GM12878 (cell line): ENCODE measurements at regions not wholly inside any gene's neighbourhood (a gene's known extent, or its start where the extent isn't known, plus 50 kb on each side); places are given as distances from the start of the nearest gene placed in this dataset.

Source experiments
- ATAC-seq: fragments of 200-7000 bp; cut with Tn5 transposase; 3 replicates; pipeline ENCODE4 v1.9.1; 2020; ENCODE audit warnings: mild to moderate bottlenecking, moderate library complexity
- BruUV-seq: library from RNA; stranded (reverse); fragments of 400-500 nt; replicated peaks from 2 replicates; lab custom pipeline; 2021; lab: Mats Ljungman, UMichigan
- CTCF ChIA-PET: fragments of 300-600 bp; sonication (Branson Sonifier 250); formaldehyde crosslinking; extraction: SDS; loops from one replicate; lab custom pipeline; 2021; ENCODE audit warnings: inconsistent platforms; lab: Yijun Ruan, JAX
- POLR2A ChIA-PET: fragments of 350-600 bp; formaldehyde crosslinking; extraction: SDS; loops from one replicate; lab custom pipeline; 2021; ENCODE audit warnings: inconsistent platforms; lab: Charles Lee
- RAD21 ChIA-PET: fragments of 300-600 bp; sonication (Branson Sonifier 250); formaldehyde crosslinking; loops from one replicate; lab custom pipeline; 2023; ENCODE audit warnings: antibody characterized with exemption; ENCODE audit not compliant: unreplicated experiment; lab: Charles Lee
- SMC1A ChIA-PET: fragments of 300-600 bp; sonication (Branson Sonifier 250); formaldehyde crosslinking; loops from one replicate; lab custom pipeline; 2023; ENCODE audit not compliant: unreplicated experiment, uncharacterized antibody; lab: Charles Lee
- DNase-seq: peaks from one replicate; pipeline ENCODE4 v3.0.0-alpha.2; 2011; ENCODE audit warnings: low read depth, low spot score
- FAIRE-seq: peaks from 3 replicates; lab custom pipeline; 2011; peaks lifted over from hg19 to GRCh38; lab: Jason Lieb, UNC
- H2AFZ ChIP-seq: 2 replicates; pipeline ENCODE4 v1.6.0; 2011; ENCODE audit warnings: low read depth, low read length, control low read depth; ENCODE audit not compliant: control insufficient read depth
- H3K27ac ChIP-seq: 2 replicates; pipeline ENCODE4 v1.5.1; 2011; ENCODE audit warnings: control low read depth; ENCODE audit not compliant: control insufficient read depth, insufficient read depth
- H3K27me3 ChIP-seq, 2 experiments: replicated peaks in 1 of 2; 2 replicates each; pipeline versions ENCODE4 v1.6.0 to v1.6.1; 2011; ENCODE audit warnings: low read length in 1 of 2; ENCODE audit not compliant: control insufficient read depth in 2 of 2, insufficient read depth in 2 of 2
- H3K36me3 ChIP-seq, 2 experiments: 2 replicates each; pipeline ENCODE4 v1.5.1; 2011; ENCODE audit warnings: low read length in 1 of 2; ENCODE audit not compliant: control insufficient read depth in 2 of 2, insufficient read depth in 2 of 2
- H3K4me1 ChIP-seq: 2 replicates; pipeline ENCODE4 v1.6.1; 2011; ENCODE audit warnings: mild to moderate bottlenecking, low read length, moderate library complexity, mixed read lengths; ENCODE audit not compliant: control insufficient read depth, insufficient read depth
- H3K4me2 ChIP-seq: 2 replicates; pipeline ENCODE4 v1.6.0; 2011; ENCODE audit warnings: control low read depth; ENCODE audit not compliant: control insufficient read depth, insufficient read depth
- H3K4me3 ChIP-seq: fragments of 200-600 bp; sonication (generic); 2 replicates; pipeline ENCODE4 v1.5.1; 2016
- H3K79me2 ChIP-seq: 2 replicates; pipeline ENCODE4 v1.6.0; 2011; ENCODE audit warnings: low read length; ENCODE audit not compliant: control insufficient read depth, insufficient read depth
- H3K9ac ChIP-seq: 2 replicates; pipeline ENCODE4 v1.8.0; 2011; ENCODE audit warnings: low read length, control low read depth, mixed read lengths; ENCODE audit not compliant: control insufficient read depth, insufficient read depth
- H3K9me3 ChIP-seq: replicated peaks from 3 replicates; pipeline ENCODE4 v1.5.1; 2011; ENCODE audit warnings: mild to moderate bottlenecking, low read length; ENCODE audit not compliant: control insufficient read depth, insufficient read depth
- H4K20me1 ChIP-seq: 2 replicates; pipeline ENCODE4 v1.6.0; 2011; ENCODE audit not compliant: control insufficient read depth, insufficient read depth
- CREM ChIP-seq: IDR thresholded peaks from 2 replicates; pipeline ENCODE4 v1.6.1; 2014; ENCODE audit warnings: antibody characterized with exemption, low read depth
- EP300 ChIP-seq, 2 experiments: fragments of 150-350 bp in 1 of 2; IDR thresholded peaks; 2 replicates each; pipeline ENCODE4 v1.6.1; 2011 to 2012; ENCODE audit warnings: low read depth in 2 of 2, low read length in 2 of 2, borderline replicate concordance in 1 of 2, improper control_type of control experiment in 1 of 2, inconsistent platforms in 1 of 2; ENCODE audit not compliant: control insufficient read depth in 1 of 2
- FOXK2 ChIP-seq: fragments of 450-650 bp; IDR thresholded peaks from 2 replicates; pipeline ENCODE4 v1.6.1; 2017; ENCODE audit warnings: mild to moderate bottlenecking, moderate library complexity
- FOXM1 ChIP-seq: IDR thresholded peaks from 2 replicates; pipeline ENCODE4 v1.6.1; 2012; ENCODE audit warnings: low read depth, mild to moderate bottlenecking, inconsistent platforms, low read length, moderate library complexity
- GABPA ChIP-seq: IDR thresholded peaks from 2 replicates; pipeline ENCODE4 v1.6.1; 2014; ENCODE audit warnings: antibody characterized with exemption, low read depth, mild to moderate bottlenecking, inconsistent platforms
- IKZF1 ChIP-seq: fragments of 450-650 bp; conservative IDR thresholded peaks from 2 replicates; pipeline ENCODE4 v1.6.1; 2017; ENCODE audit warnings: antibody characterized with exemption, mild to moderate bottlenecking
- MYB ChIP-seq: fragments of 150-350 bp; IDR thresholded peaks from 2 replicates; pipeline ENCODE4 v1.6.1; 2014; ENCODE audit warnings: mild to moderate bottlenecking, low read depth, low read length, borderline replicate concordance
- RUNX3 ChIP-seq: IDR thresholded peaks from 2 replicates; pipeline ENCODE4 v1.6.1; 2012; ENCODE audit warnings: low read length, inconsistent platforms
- SMAD5 ChIP-seq: IDR thresholded peaks from 2 replicates; pipeline ENCODE4 v1.6.1; 2016; ENCODE audit warnings: antibody characterized with exemption, low read depth
- SRF ChIP-seq, 2 experiments: IDR thresholded peaks; 2 replicates each; pipeline ENCODE4 v1.6.1; 2011; ENCODE audit warnings: low read depth in 2 of 2, low read length in 2 of 2, mild to moderate bottlenecking in 1 of 2, moderate library complexity in 1 of 2
- YBX1 ChIP-seq: fragments of 450-650 bp; IDR thresholded peaks from 2 replicates; pipeline ENCODE4 v1.6.1; 2016; ENCODE audit warnings: antibody characterized with exemption
- WGBS: methylation state at CpG from one replicate; pipeline ENCODE4 v1.1.6; 2016; ENCODE audit warnings: low lambda C conversion rate; ENCODE audit not compliant: insufficient replicate concordance, insufficient coverage; ENCODE audit errors: missing lambda C conversion rate; 5-methylcytosine and 5-hydroxymethylcytosine counted together
- in situ Hi-C: fragments of 300-500 bp; cut with MboI; formaldehyde crosslinking; loops from 9 replicates; pipeline ENCODE4 v1.14.3; 2018; ENCODE audit warnings: mixed read lengths
- intact Hi-C: fragments of 100-400 bp; cut with micrococcal nuclease; formaldehyde crosslinking; loops from one replicate; pipeline ENCODE4 v1.14.2; 2022; ENCODE audit not compliant: unreplicated experiment
- TF ChIP-seq, protein P1 (sequence below): fragments of 150-350 bp; IDR thresholded peaks from 2 replicates; pipeline ENCODE4 v1.6.1; 2014; ENCODE audit warnings: mild to moderate bottlenecking, low read depth, low read length
- TF ChIP-seq, protein P2 (sequence below): fragments of 450-650 bp; IDR thresholded peaks from 2 replicates; pipeline ENCODE4 v1.6.1; 2016; ENCODE audit warnings: mild to moderate bottlenecking, moderate library complexity, borderline replicate concordance
- TF ChIP-seq, protein P3 (sequence below): IDR thresholded peaks from 2 replicates; pipeline ENCODE4 v1.6.1; 2011; ENCODE audit warnings: borderline replicate concordance, low read depth, mild to moderate bottlenecking, moderate library complexity, low read length; ENCODE audit not compliant: insufficient read depth, poor library complexity, severe bottlenecking
- TF ChIP-seq, protein P4 (sequence below): IDR thresholded peaks from 2 replicates; pipeline ENCODE4 v1.6.1; 2012; ENCODE audit warnings: low read depth, low read length, improper control_type of control experiment

DNA sequence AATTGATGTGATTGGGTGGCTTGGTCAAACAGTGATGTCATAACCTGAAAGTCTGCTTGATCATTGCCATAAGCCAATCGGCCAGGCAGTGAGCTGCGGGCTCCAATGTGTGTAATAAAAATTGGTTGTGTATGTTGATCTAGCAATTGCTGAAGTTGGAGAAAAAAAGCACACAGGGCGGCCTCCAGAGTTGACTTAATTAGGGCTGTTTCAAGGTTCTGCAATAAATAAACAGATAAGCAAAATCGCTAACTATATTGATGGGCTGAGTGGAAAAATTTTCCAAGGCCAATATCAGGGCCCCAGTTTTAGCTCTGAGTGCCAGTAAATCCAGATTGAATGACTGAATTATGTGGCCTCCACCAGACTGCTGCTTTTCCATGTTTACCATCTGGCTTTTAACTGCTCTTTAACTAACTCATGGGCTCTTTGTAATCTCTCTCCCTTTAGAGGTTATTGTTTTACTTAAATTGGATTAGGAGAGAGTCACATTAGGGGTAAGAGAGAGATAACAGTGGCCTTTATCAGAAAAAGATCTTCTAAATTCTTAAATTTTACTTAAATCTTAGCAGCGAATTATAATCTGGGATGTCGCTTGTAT is 160.6 kb upstream of the WDFY3 start:
- ChIA-PET POLR2A (no interaction called here), SMC1A (interaction anchor here (1.0 kb wide), 1 partner anchor 241 kb away, joined by 3 read pairs; no protein-coding TSS in a partner anchor), RAD21 (interaction anchor here (1.2 kb wide), 1 partner anchor 621 kb away, joined by 3 read pairs; no protein-coding TSS in a partner anchor), CTCF (interaction anchor here (1.1 kb wide), 1 partner anchor 44 kb away, joined by 3 read pairs; no protein-coding TSS in a partner anchor)
- intact Hi-C loops: no loop called here
- in situ Hi-C loops: no loop called here
- H3K4me2 ChIP-seq: no peak overlapping the region
- no peak overlapping the region for H2AFZ ChIP-seq
- H4K20me1 ChIP-seq: no peaks in the 10 kb centered on the region
- H3K9ac ChIP-seq: no peak overlapping the region
- H3K27ac ChIP-seq: no peak overlapping the region
- ATAC-seq (no peak), FAIRE-seq (no peak), DNase-seq (no peak)
- no peaks in the 10 kb centered on the region for H3K27me3 ChIP-seq
- H3K9me3 ChIP-seq: no peaks in the 10 kb centered on the region
- no peaks in the 10 kb centered on the region for H3K36me3 ChIP-seq
- BruUV-seq: no TSS peak
- H3K4me1 ChIP-seq: no peaks in the 10 kb centered on the region
- H3K4me3 ChIP-seq: no peak overlapping the region
- 58% methylated on average over 6 of the region's 6 CpGs for WGBS
- no peaks in the 10 kb centered on the region for H3K79me2 ChIP-seq
- TF ChIP-seq SMAD5: no peak
- TF ChIP-seq, protein P1, sequence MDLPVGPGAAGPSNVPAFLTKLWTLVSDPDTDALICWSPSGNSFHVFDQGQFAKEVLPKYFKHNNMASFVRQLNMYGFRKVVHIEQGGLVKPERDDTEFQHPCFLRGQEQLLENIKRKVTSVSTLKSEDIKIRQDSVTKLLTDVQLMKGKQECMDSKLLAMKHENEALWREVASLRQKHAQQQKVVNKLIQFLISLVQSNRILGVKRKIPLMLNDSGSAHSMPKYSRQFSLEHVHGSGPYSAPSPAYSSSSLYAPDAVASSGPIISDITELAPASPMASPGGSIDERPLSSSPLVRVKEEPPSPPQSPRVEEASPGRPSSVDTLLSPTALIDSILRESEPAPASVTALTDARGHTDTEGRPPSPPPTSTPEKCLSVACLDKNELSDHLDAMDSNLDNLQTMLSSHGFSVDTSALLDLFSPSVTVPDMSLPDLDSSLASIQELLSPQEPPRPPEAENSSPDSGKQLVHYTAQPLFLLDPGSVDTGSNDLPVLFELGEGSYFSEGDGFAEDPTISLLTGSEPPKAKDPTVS: no peak
- TF ChIP-seq YBX1: no peak
- TF ChIP-seq EP300 (IDR thresholded peaks at IDR 0.05; ENCODE audit: borderline replicate concordance in 1 of 2, control insufficient read depth in 1 of 2, low read depth in 2 of 2, low read length in 2 of 2): no peak
- TF ChIP-seq GABPA: no peak
- TF ChIP-seq, protein P2, sequence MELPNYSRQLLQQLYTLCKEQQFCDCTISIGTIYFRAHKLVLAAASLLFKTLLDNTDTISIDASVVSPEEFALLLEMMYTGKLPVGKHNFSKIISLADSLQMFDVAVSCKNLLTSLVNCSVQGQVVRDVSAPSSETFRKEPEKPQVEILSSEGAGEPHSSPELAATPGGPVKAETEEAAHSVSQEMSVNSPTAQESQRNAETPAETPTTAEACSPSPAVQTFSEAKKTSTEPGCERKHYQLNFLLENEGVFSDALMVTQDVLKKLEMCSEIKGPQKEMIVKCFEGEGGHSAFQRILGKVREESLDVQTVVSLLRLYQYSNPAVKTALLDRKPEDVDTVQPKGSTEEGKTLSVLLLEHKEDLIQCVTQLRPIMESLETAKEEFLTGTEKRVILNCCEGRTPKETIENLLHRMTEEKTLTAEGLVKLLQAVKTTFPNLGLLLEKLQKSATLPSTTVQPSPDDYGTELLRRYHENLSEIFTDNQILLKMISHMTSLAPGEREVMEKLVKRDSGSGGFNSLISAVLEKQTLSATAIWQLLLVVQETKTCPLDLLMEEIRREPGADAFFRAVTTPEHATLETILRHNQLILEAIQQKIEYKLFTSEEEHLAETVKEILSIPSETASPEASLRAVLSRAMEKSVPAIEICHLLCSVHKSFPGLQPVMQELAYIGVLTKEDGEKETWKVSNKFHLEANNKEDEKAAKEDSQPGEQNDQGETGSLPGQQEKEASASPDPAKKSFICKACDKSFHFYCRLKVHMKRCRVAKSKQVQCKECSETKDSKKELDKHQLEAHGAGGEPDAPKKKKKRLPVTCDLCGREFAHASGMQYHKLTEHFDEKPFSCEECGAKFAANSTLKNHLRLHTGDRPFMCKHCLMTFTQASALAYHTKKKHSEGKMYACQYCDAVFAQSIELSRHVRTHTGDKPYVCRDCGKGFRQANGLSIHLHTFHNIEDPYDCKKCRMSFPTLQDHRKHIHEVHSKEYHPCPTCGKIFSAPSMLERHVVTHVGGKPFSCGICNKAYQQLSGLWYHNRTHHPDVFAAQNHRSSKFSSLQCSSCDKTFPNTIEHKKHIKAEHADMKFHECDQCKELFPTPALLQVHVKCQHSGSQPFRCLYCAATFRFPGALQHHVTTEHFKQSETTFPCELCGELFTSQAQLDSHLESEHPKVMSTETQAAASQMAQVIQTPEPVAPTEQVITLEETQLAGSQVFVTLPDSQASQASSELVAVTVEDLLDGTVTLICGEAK: no peak
- TF ChIP-seq MYB: no peak
- no peak for TF ChIP-seq CREM
- no peak for TF ChIP-seq FOXM1
- TF ChIP-seq IKZF1: no peak
- TF ChIP-seq, protein P3, sequence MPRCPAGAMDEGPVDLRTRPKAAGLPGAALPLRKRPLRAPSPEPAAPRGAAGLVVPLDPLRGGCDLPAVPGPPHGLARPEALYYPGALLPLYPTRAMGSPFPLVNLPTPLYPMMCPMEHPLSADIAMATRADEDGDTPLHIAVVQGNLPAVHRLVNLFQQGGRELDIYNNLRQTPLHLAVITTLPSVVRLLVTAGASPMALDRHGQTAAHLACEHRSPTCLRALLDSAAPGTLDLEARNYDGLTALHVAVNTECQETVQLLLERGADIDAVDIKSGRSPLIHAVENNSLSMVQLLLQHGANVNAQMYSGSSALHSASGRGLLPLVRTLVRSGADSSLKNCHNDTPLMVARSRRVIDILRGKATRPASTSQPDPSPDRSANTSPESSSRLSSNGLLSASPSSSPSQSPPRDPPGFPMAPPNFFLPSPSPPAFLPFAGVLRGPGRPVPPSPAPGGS: no peak
- TF ChIP-seq SRF (IDR thresholded peaks at IDR 0.05; ENCODE audit: low read depth in 2 of 2, low read length in 2 of 2): no peak
- no peak for TF ChIP-seq RUNX3
- TF ChIP-seq FOXK2: no peak
- TF ChIP-seq, protein P4, sequence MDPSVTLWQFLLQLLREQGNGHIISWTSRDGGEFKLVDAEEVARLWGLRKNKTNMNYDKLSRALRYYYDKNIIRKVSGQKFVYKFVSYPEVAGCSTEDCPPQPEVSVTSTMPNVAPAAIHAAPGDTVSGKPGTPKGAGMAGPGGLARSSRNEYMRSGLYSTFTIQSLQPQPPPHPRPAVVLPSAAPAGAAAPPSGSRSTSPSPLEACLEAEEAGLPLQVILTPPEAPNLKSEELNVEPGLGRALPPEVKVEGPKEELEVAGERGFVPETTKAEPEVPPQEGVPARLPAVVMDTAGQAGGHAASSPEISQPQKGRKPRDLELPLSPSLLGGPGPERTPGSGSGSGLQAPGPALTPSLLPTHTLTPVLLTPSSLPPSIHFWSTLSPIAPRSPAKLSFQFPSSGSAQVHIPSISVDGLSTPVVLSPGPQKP: no peak
